Epithelial cell of proximal tubule (primary cell): ENCODE measurements at regions not wholly inside any gene's neighbourhood (a gene's known extent, or its start where the extent isn't known, plus 50 kb on each side); places are given as distances from the start of the nearest gene placed in this dataset.
"Not testable (repeated sequence)": the region's sequence is repeated elsewhere in the genome, so short reads cannot be mapped to it uniquely, and the experiment has no call there.

ENCODE experiments used
- DNase-seq: peaks from one replicate; pipeline ENCODE4 v3.0.0-alpha.2; 2011; ENCODE audit warnings: low read depth
- H3K4me3 ChIP-seq: 2 replicates; pipeline ENCODE4 v1.5.1; 2011; ENCODE audit warnings: low read depth, mild to moderate bottlenecking, low read length
- CTCF ChIP-seq: conservative IDR thresholded peaks from 2 replicates; pipeline ENCODE4 v1.5.1; 2012; ENCODE audit warnings: low read depth, mild to moderate bottlenecking, low read length

- DNase-seq: no peak
- H3K4me3 ChIP-seq: no peak overlapping the region
- TF ChIP-seq CTCF: no peak
These were observed 163.8 kb downstream of the MMUT start for GRCh38 chr6:49299279-49299678.

GRCh38 chr6:49284180-49284579 is 178.9 kb downstream of the MMUT start:
- H3K4me3 ChIP-seq: no peak overlapping the region
- no peak for DNase-seq
- no peak for TF ChIP-seq CTCF

GRCh38 chr6:49274809-49275769 is 188.0 kb downstream of the MMUT start:
- H3K4me3 ChIP-seq, DNase-seq: not testable (repeated sequence)

GRCh38 chr6:49269190-49269589 is 193.9 kb downstream of the MMUT start:
- H3K4me3 ChIP-seq: no peak overlapping the region
- TF ChIP-seq CTCF: no peak
- no peak for DNase-seq

- no peak for TF ChIP-seq CTCF
- H3K4me3 ChIP-seq: no peak overlapping the region
- DNase-seq: no peak
These were observed 198.1 kb downstream of the MMUT start for GRCh38 chr6:49264909-49265308.

GRCh38 chr6:49264496-49264895 is 198.6 kb downstream of the MMUT start:
- H3K4me3 ChIP-seq: no peak overlapping the region
- no peak for DNase-seq
- TF ChIP-seq CTCF: no peak

GRCh38 chr6:49257549-49257948 is 205.5 kb downstream of the MMUT start:
- no peak for DNase-seq
- no peak overlapping the region for H3K4me3 ChIP-seq
- no peak for TF ChIP-seq CTCF
